ENCODE measurements at regions not wholly inside any gene's neighbourhood (a gene's known extent, or its start where the extent isn't known, plus 50 kb on each side); places are given as distances from the start of the nearest gene placed in this dataset.

- no peak overlapping the region for H2AFZ ChIP-seq (ENCODE audit: low read depth)
- no peak overlapping the region for H3K9ac ChIP-seq
- no peak overlapping the region for H3K27ac ChIP-seq
- no peaks in the 10 kb centered on the region for H3K79me2 ChIP-seq (ENCODE audit: insufficient read depth, low read depth)
- no peaks in the 10 kb centered on the region for H3K36me3 ChIP-seq (ENCODE audit: insufficient read depth)
- peaks cover 15% of the 10 kb centered on the region; the same call in 1 of the 2 replicates for H3K27me3 ChIP-seq (ENCODE audit: insufficient read depth, low read depth)
- H3K4me2 ChIP-seq = no peak overlapping the region
- no peak overlapping the region for H3K4me3 ChIP-seq (IDR thresholded peaks at IDR 0.05; ENCODE audit: insufficient read depth, low read depth, low read length)
- H4K20me1 ChIP-seq (ENCODE audit: insufficient read depth) = no peaks in the 10 kb centered on the region
- H3K4me1 ChIP-seq (ENCODE audit: low read depth, poor library complexity, severe bottlenecking) = peaks cover 18% of the 10 kb centered on the region
- TF ChIP-seq CTCF (conservative IDR thresholded peaks at IDR 0.05; ENCODE audit: low read depth, low read length) = no peak
These were observed 341.1 kb upstream of the RGMB start for GRCh38 chr5:98432378-98432777.

GRCh38 chr5:98433022-98433421 lies 340.4 kb upstream of the RGMB start:
- H3K79me2 ChIP-seq (ENCODE audit: insufficient read depth, low read depth) = no peaks in the 10 kb centered on the region
- H3K4me1 ChIP-seq (ENCODE audit: low read depth, poor library complexity, severe bottlenecking) = peaks cover 17% of the 10 kb centered on the region
- H3K36me3 ChIP-seq (ENCODE audit: insufficient read depth) = no peaks in the 10 kb centered on the region
- H3K27me3 ChIP-seq (ENCODE audit: insufficient read depth, low read depth) = peaks cover 8% of the 10 kb centered on the region; the same call in 1 of the 2 replicates
- H2AFZ ChIP-seq (ENCODE audit: low read depth) = no peak overlapping the region
- no peak overlapping the region for H3K27ac ChIP-seq
- H3K9ac ChIP-seq = no peak overlapping the region
- no peaks in the 10 kb centered on the region for H4K20me1 ChIP-seq (ENCODE audit: insufficient read depth)
- H3K4me2 ChIP-seq = no peak overlapping the region
- TF ChIP-seq CTCF (conservative IDR thresholded peaks at IDR 0.05; ENCODE audit: low read depth, low read length) = no peak
- no peak overlapping the region for H3K4me3 ChIP-seq (IDR thresholded peaks at IDR 0.05; ENCODE audit: insufficient read depth, low read depth, low read length)

GRCh38 chr5:98433673-98434072 lies 339.8 kb upstream of the RGMB start:
- Histone ChIP-seq H2AFZ (ENCODE audit: low read depth) (no peak overlapping the region), H3K27ac (no peak overlapping the region), H3K36me3 (ENCODE audit: insufficient read depth) (no peaks in the 10 kb centered on the region), H3K4me1 (ENCODE audit: low read depth, poor library complexity, severe bottlenecking) (peaks cover 10% of the 10 kb centered on the region), H3K4me3 (IDR thresholded peaks at IDR 0.05; ENCODE audit: insufficient read depth, low read depth, low read length) (no peak overlapping the region), H3K4me2 (no peak overlapping the region), H3K27me3 (ENCODE audit: insufficient read depth, low read depth) (peaks cover 6% of the 10 kb centered on the region; the same call in 1 of the 2 replicates), H3K79me2 (ENCODE audit: insufficient read depth, low read depth) (no peaks in the 10 kb centered on the region), H4K20me1 (ENCODE audit: insufficient read depth) (no peaks in the 10 kb centered on the region), H3K9ac (no peak overlapping the region)
- TF ChIP-seq CTCF (conservative IDR thresholded peaks at IDR 0.05; ENCODE audit: low read depth, low read length) = no peak

- no peak overlapping the region for H3K27ac ChIP-seq
- H3K4me3 ChIP-seq (IDR thresholded peaks at IDR 0.05; ENCODE audit: insufficient read depth, low read depth, low read length) = no peak overlapping the region
- no peak overlapping the region for H3K4me2 ChIP-seq
- no peak overlapping the region for H2AFZ ChIP-seq (ENCODE audit: low read depth)
- no peaks in the 10 kb centered on the region for H3K79me2 ChIP-seq (ENCODE audit: insufficient read depth, low read depth)
- no peaks in the 10 kb centered on the region for H3K4me1 ChIP-seq (ENCODE audit: low read depth, poor library complexity, severe bottlenecking)
- no peaks in the 10 kb centered on the region for H3K36me3 ChIP-seq (ENCODE audit: insufficient read depth)
- no peaks in the 10 kb centered on the region for H3K27me3 ChIP-seq (ENCODE audit: insufficient read depth, low read depth)
- no peaks in the 10 kb centered on the region for H4K20me1 ChIP-seq (ENCODE audit: insufficient read depth)
- H3K9ac ChIP-seq = no peak overlapping the region
- TF ChIP-seq CTCF (conservative IDR thresholded peaks at IDR 0.05; ENCODE audit: low read depth, low read length) = no peak
These were observed 336.8 kb upstream of the RGMB start for GRCh38 chr5:98436667-98437066.

Measured in KMS-11 (cell line).